ENCODE measurements at regions not wholly inside any gene's neighbourhood (a gene's known extent, or its start where the extent isn't known, plus 50 kb on each side); places are given as distances from the start of the nearest gene placed in this dataset.

DNA sequence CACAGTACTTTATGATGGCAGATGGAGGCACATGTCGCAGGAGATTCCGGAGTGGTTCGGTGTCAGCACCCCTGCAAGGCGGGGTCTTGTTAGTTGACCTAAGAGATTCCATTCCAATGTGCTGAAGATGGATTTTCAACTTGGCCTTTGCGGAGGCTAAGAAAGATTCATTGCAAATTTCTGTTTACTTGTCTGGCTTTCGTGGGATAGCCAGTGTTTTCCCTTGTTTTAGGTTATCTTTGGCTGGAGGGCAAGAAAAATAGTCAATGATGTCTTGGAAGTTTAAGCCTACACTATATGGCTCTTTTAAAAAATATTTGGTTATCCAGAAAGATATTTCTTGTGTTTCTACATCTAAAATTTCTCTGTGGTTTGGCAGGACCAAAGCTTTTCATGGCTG, 123.6 kb upstream of the PTCH1 start:
- Histone ChIP-seq H3K23ac (ENCODE audit: low read length) (no peak overlapping the region), H3K79me1 (ENCODE audit: low read length) (no peaks in the 10 kb centered on the region), H3K36me3 (ENCODE audit: control insufficient read depth, insufficient read depth, low read length) (no peaks in the 10 kb centered on the region), H2BK5ac (ENCODE audit: low read length) (no peak overlapping the region), H3K79me2 (ENCODE audit: control insufficient read depth, insufficient read depth, low read length) (no peaks in the 10 kb centered on the region), H3K4ac (ENCODE audit: low read depth, low read length) (no peak overlapping the region), H2BK120ac (ENCODE audit: low read depth, low read length) (no peak overlapping the region), H2BK15ac (replicated peaks; ENCODE audit: low read depth) (no peak overlapping the region), H3K18ac (ENCODE audit: low read length) (no peak overlapping the region), H3K27ac (ENCODE audit: low read depth, low read length) (no peak overlapping the region), H3K4me3 (ENCODE audit: low read length) (no peak overlapping the region), H3K56ac (ENCODE audit: low read length) (no peak overlapping the region), H2AK5ac (ENCODE audit: low read length) (no peak overlapping the region), H3K4me1 (ENCODE audit: control insufficient read depth, low read depth, low read length) (no peaks in the 10 kb centered on the region), H3K4me2 (ENCODE audit: low read length) (no peak overlapping the region), H4K8ac (ENCODE audit: low read depth, low read length) (no peak overlapping the region), H3K9ac (ENCODE audit: low read length) (no peak overlapping the region), H4K5ac (ENCODE audit: low read length) (no peak overlapping the region), H3K27me3 (ENCODE audit: insufficient read depth, low read length, poor library complexity) (no peaks in the 10 kb centered on the region)
- WGBS (ENCODE audit: extremely low coverage, insufficient coverage, low lambda C conversion rate), result no CpG with 5 or more reads among the region's 6 CpGs
- DNase-seq, result no peak

GRCh38 chr9:95635986-95636671, 119.4 kb upstream of the PTCH1 start:
- no peaks in the 10 kb centered on the region for H3K36me3 ChIP-seq (ENCODE audit: control insufficient read depth, insufficient read depth, low read length)
- no peak overlapping the region for H3K18ac ChIP-seq (ENCODE audit: low read length)
- no peaks in the 10 kb centered on the region for H3K27me3 ChIP-seq (ENCODE audit: insufficient read depth, low read length, poor library complexity)
- WGBS (ENCODE audit: extremely low coverage, insufficient coverage, low lambda C conversion rate), result no CpG with 5 or more reads among the region's 4 CpGs
- H3K79me2 ChIP-seq (ENCODE audit: control insufficient read depth, insufficient read depth, low read length), result no peaks in the 10 kb centered on the region
- no peaks in the 10 kb centered on the region for H3K79me1 ChIP-seq (ENCODE audit: low read length)
- no peak overlapping the region for H2BK15ac ChIP-seq (replicated peaks; ENCODE audit: low read depth)
- H4K5ac ChIP-seq (ENCODE audit: low read length), result no peak overlapping the region
- H2AK5ac ChIP-seq (ENCODE audit: low read length), result no peak overlapping the region
- H2BK5ac ChIP-seq (ENCODE audit: low read length), result no peak overlapping the region
- no peak overlapping the region for H2BK120ac ChIP-seq (ENCODE audit: low read depth, low read length)
- no peak overlapping the region for H3K4ac ChIP-seq (ENCODE audit: low read depth, low read length)
- no peak overlapping the region for H3K23ac ChIP-seq (ENCODE audit: low read length)
- no peak overlapping the region for H3K4me3 ChIP-seq (ENCODE audit: low read length)
- H3K56ac ChIP-seq (ENCODE audit: low read length), result no peak overlapping the region
- no peak overlapping the region for H3K4me2 ChIP-seq (ENCODE audit: low read length)
- DNase-seq, result no peak
- no peak overlapping the region for H3K27ac ChIP-seq (ENCODE audit: low read depth, low read length)
- H4K8ac ChIP-seq (ENCODE audit: low read depth, low read length), result no peak overlapping the region
- H3K4me1 ChIP-seq (ENCODE audit: control insufficient read depth, low read depth, low read length), result no peaks in the 10 kb centered on the region
- no peak overlapping the region for H3K9ac ChIP-seq (ENCODE audit: low read length)

DNA sequence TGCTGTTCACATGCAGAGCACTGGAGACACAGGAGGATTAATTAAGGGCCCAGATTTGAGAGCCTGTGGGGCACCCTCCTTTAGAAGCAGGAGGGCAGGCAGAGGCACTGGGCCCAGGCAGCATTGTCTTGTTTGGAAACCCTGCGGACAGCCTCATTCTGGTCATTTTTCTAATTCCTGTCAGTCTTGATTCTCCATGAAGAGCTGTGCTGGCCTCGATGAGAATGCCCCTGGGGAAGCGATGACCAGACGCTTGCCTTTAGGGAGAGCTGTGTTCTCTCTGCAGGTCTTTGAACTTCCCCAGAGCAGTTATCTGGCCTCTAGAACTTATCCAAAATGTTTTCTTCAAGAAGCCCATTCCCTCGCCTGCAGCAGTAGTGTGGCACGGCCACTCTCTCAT, 117.8 kb upstream of the PTCH1 start:
- Histone ChIP-seq H3K79me2 (ENCODE audit: control insufficient read depth, insufficient read depth, low read length) (no peaks in the 10 kb centered on the region), H3K4ac (ENCODE audit: low read depth, low read length) (no peak overlapping the region), H4K5ac (ENCODE audit: low read length) (no peak overlapping the region), H3K56ac (ENCODE audit: low read length) (no peak overlapping the region), H2BK120ac (ENCODE audit: low read depth, low read length) (no peak overlapping the region), H3K9ac (ENCODE audit: low read length) (no peak overlapping the region), H3K18ac (ENCODE audit: low read length) (no peak overlapping the region), H3K79me1 (ENCODE audit: low read length) (no peaks in the 10 kb centered on the region), H2BK5ac (ENCODE audit: low read length) (no peak overlapping the region), H2AK5ac (ENCODE audit: low read length) (no peak overlapping the region), H2BK15ac (replicated peaks; ENCODE audit: low read depth) (no peak overlapping the region), H3K23ac (ENCODE audit: low read length) (no peak overlapping the region), H4K8ac (ENCODE audit: low read depth, low read length) (no peak overlapping the region), H3K36me3 (ENCODE audit: control insufficient read depth, insufficient read depth, low read length) (no peaks in the 10 kb centered on the region), H3K4me2 (ENCODE audit: low read length) (no peak overlapping the region), H3K27ac (ENCODE audit: low read depth, low read length) (no peak overlapping the region), H3K4me3 (ENCODE audit: low read length) (no peak overlapping the region), H3K27me3 (ENCODE audit: insufficient read depth, low read length, poor library complexity) (no peaks in the 10 kb centered on the region), H3K4me1 (ENCODE audit: control insufficient read depth, low read depth, low read length) (no peaks in the 10 kb centered on the region)
- DNase-seq, result peak; percentile 18
- WGBS (ENCODE audit: extremely low coverage, insufficient coverage, low lambda C conversion rate), result no CpG with 5 or more reads among the region's 6 CpGs

DNA sequence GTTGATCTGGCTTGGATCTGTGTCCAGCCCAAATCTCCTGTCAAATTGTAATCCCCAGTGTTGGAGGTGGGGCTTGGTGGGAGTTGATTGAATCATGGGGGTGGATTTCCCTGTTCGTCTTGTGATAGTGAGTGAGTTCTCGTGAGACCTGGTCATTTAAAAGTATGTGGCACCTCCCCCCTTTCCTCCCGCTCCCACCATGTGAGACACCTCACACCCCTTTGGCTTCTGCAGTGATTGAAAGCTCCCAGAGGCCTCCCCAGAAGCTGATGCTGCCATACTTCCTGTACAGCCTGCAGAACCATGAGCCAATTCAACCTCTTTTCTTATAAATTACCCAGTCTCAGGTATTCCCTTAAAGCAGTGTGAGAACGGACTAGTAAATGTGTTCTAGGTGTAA, 117.3 kb upstream of the PTCH1 start:
- H3K18ac ChIP-seq (ENCODE audit: low read length), result no peak overlapping the region
- H3K56ac ChIP-seq (ENCODE audit: low read length), result no peak overlapping the region
- no peaks in the 10 kb centered on the region for H3K4me1 ChIP-seq (ENCODE audit: control insufficient read depth, low read depth, low read length)
- no peak overlapping the region for H4K5ac ChIP-seq (ENCODE audit: low read length)
- H2BK5ac ChIP-seq (ENCODE audit: low read length), result no peak overlapping the region
- DNase-seq, result peak; percentile 14
- no peaks in the 10 kb centered on the region for H3K36me3 ChIP-seq (ENCODE audit: control insufficient read depth, insufficient read depth, low read length)
- H3K79me1 ChIP-seq (ENCODE audit: low read length), result no peaks in the 10 kb centered on the region
- no peak overlapping the region for H3K23ac ChIP-seq (ENCODE audit: low read length)
- no peak overlapping the region for H2BK15ac ChIP-seq (replicated peaks; ENCODE audit: low read depth)
- H3K4ac ChIP-seq (ENCODE audit: low read depth, low read length), result no peak overlapping the region
- no peak overlapping the region for H3K9ac ChIP-seq (ENCODE audit: low read length)
- H2BK120ac ChIP-seq (ENCODE audit: low read depth, low read length), result no peak overlapping the region
- H2AK5ac ChIP-seq (ENCODE audit: low read length), result no peak overlapping the region
- H3K27ac ChIP-seq (ENCODE audit: low read depth, low read length), result no peak overlapping the region
- WGBS (ENCODE audit: extremely low coverage, insufficient coverage, low lambda C conversion rate), result no CpG with 5 or more reads among the region's 4 CpGs
- H3K4me3 ChIP-seq (ENCODE audit: low read length), result no peak overlapping the region
- no peaks in the 10 kb centered on the region for H3K79me2 ChIP-seq (ENCODE audit: control insufficient read depth, insufficient read depth, low read length)
- H4K8ac ChIP-seq (ENCODE audit: low read depth, low read length), result no peak overlapping the region
- H3K27me3 ChIP-seq (ENCODE audit: insufficient read depth, low read length, poor library complexity), result no peaks in the 10 kb centered on the region
- no peak overlapping the region for H3K4me2 ChIP-seq (ENCODE audit: low read length)

DNA sequence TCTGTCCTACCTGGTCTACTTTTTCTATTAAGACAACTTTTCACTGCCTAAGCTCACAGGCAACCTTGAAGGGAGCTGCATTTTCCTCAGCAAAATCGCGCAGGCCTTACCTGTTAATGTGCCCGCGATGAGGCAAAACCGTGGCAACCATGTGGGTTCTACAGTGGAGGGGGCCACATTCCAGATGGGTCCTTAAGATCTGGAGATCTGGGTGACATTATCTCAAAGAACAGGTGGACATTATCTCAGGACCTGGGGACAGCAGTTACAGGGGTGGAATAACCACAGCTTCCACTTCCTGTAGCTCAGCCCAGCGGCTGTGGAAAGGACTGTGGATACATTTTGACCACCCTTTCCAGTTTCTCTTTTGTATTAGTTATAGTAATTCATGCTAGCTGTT, 112.8 kb upstream of the PTCH1 start:
- Histone ChIP-seq H2AK5ac (ENCODE audit: low read length) (no peak overlapping the region), H3K4me3 (ENCODE audit: low read length) (no peak overlapping the region), H3K36me3 (ENCODE audit: control insufficient read depth, insufficient read depth, low read length) (no peaks in the 10 kb centered on the region), H3K4me1 (ENCODE audit: control insufficient read depth, low read depth, low read length) (no peaks in the 10 kb centered on the region), H3K79me1 (ENCODE audit: low read length) (no peaks in the 10 kb centered on the region), H2BK5ac (ENCODE audit: low read length) (no peak overlapping the region), H3K18ac (ENCODE audit: low read length) (no peak overlapping the region), H3K4ac (ENCODE audit: low read depth, low read length) (no peak overlapping the region), H4K8ac (ENCODE audit: low read depth, low read length) (no peak overlapping the region), H3K4me2 (ENCODE audit: low read length) (no peak overlapping the region), H3K79me2 (ENCODE audit: control insufficient read depth, insufficient read depth, low read length) (no peaks in the 10 kb centered on the region), H4K5ac (ENCODE audit: low read length) (no peak overlapping the region), H3K27ac (ENCODE audit: low read depth, low read length) (no peak overlapping the region), H3K56ac (ENCODE audit: low read length) (no peak overlapping the region), H3K23ac (ENCODE audit: low read length) (no peak overlapping the region), H2BK15ac (replicated peaks; ENCODE audit: low read depth) (no peak overlapping the region), H3K9ac (ENCODE audit: low read length) (no peak overlapping the region), H2BK120ac (ENCODE audit: low read depth, low read length) (no peak overlapping the region), H3K27me3 (ENCODE audit: insufficient read depth, low read length, poor library complexity) (no peaks in the 10 kb centered on the region)
- no peak for DNase-seq
- no CpG with 5 or more reads among the region's 6 CpGs for WGBS (ENCODE audit: extremely low coverage, insufficient coverage, low lambda C conversion rate)

GRCh38 chr9:95627802-95628201, 111.0 kb upstream of the PTCH1 start:
- Histone ChIP-seq H3K4me1 (ENCODE audit: control insufficient read depth, low read depth, low read length) (no peaks in the 10 kb centered on the region), H3K4me3 (ENCODE audit: low read length) (no peak overlapping the region), H3K79me2 (ENCODE audit: control insufficient read depth, insufficient read depth, low read length) (no peaks in the 10 kb centered on the region), H4K8ac (ENCODE audit: low read depth, low read length) (no peak overlapping the region), H3K18ac (ENCODE audit: low read length) (no peak overlapping the region), H2BK5ac (ENCODE audit: low read length) (no peak overlapping the region), H3K79me1 (ENCODE audit: low read length) (no peaks in the 10 kb centered on the region), H3K23ac (ENCODE audit: low read length) (no peak overlapping the region), H3K27ac (ENCODE audit: low read depth, low read length) (no peak overlapping the region), H3K36me3 (ENCODE audit: control insufficient read depth, insufficient read depth, low read length) (no peaks in the 10 kb centered on the region), H3K56ac (ENCODE audit: low read length) (no peak overlapping the region), H2AK5ac (ENCODE audit: low read length) (no peak overlapping the region), H2BK15ac (replicated peaks; ENCODE audit: low read depth) (no peak overlapping the region), H4K5ac (ENCODE audit: low read length) (no peak overlapping the region), H2BK120ac (ENCODE audit: low read depth, low read length) (no peak overlapping the region), H3K4me2 (ENCODE audit: low read length) (no peak overlapping the region), H3K9ac (ENCODE audit: low read length) (no peak overlapping the region), H3K4ac (ENCODE audit: low read depth, low read length) (no peak overlapping the region), H3K27me3 (ENCODE audit: insufficient read depth, low read length, poor library complexity) (no peaks in the 10 kb centered on the region)
- DNase-seq, result peak; percentile 18
- no CpG with 5 or more reads among the region's 8 CpGs for WGBS (ENCODE audit: extremely low coverage, insufficient coverage, low lambda C conversion rate)
